Stimulated activated CD8-positive, alpha-beta memory T cell treated with anti-CD3 and anti-CD28 coated beads, Interleukin-15, amount 100 ng/mL, for 4 hours (primary cell): ENCODE measurements at regions not wholly inside any gene's neighbourhood (a gene's known extent, or its start where the extent isn't known, plus 50 kb on each side); places are given as distances from the start of the nearest gene placed in this dataset.

Source experiments
- DNase-seq, 2 donors: peaks; one replicate each; pipeline ENCODE4 v3.0.0-alpha.2; 2020; ENCODE audit warnings: low read depth in 2 of 2

DNA sequence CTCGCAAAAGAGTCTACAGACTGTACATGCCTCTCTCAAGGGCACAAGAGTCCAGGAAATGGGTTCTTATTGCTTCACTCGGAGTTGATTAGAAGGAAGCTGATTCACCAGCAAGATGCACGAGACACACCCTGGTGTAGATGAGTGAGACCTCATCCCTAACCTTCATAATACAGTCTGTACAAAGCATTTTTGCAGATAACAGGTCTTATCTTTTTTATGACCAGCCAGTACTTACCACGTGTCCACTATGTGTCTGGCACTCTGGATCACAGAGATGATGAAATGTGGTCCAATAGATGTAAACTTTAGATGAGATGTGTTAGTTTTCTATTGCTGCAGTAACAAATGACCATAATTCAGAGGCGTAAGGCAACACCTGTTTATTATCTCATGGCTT is 53.4 kb upstream of the PWP1 start:
- no peak for DNase-seq

GRCh38 chr12:107634530-107634929 is 51.1 kb upstream of the PWP1 start:
- DNase-seq: no peak

DNA sequence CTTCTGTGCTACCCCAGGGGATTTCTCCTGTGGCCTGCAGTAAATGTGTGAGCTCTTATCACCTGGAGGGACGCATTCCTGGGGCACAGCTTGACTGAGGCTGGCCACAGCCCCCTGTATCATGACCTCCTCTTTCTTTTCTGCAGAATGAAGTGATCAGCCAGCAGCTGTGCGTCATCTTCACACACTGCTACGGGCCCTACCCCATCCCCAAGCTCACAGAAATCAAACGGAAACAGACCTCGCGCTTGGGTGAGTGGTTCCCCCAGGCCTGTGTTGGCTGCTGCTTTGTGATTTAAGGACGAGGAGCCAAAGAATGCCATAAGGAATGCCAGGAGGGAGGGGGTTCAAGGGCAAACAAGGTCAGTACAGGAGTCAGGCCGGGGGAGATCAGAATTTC is 50.5 kb upstream of the PWP1 start:
- no peak for DNase-seq
